Tibial nerve (tissue), 4 donors: ENCODE measurements at regions not wholly inside any gene's neighbourhood (a gene's known extent, or its start where the extent isn't known, plus 50 kb on each side); places are given as distances from the start of the nearest gene placed in this dataset.

Experiments used
- DNase-seq, 2 donors: peaks; one replicate each; pipeline ENCODE4 v3.0.0-alpha.2; 2019; ENCODE audit warnings: low spot score in 2 of 2
- H3K27ac ChIP-seq, 4 donors: fragments of 200-600 bp; sonication (generic) in 3 of 4; one replicate each; pipeline ENCODE4 v1.5.1; 2017 to 2019; ENCODE audit warnings: mild to moderate bottlenecking in 1 of 4
- H3K27me3 ChIP-seq, 2 donors: fragments of 200-600 bp; sonication (generic) in 1 of 2; one replicate each; pipeline versions ENCODE4 v1.5.1 to v1.6.0; 2017 to 2019
- H3K36me3 ChIP-seq, 3 donors: fragments of 200-600 bp; sonication (generic); one replicate each; pipeline ENCODE4 v1.5.1; 2018 to 2019
- H3K4me1 ChIP-seq, 4 donors: fragments of 200-600 bp; sonication (generic) in 3 of 4; one replicate each; pipeline ENCODE4 v1.5.1; 2017 to 2019
- H3K4me3 ChIP-seq, 4 donors: fragments of 200-600 bp; sonication (generic) in 3 of 4; one replicate each; pipeline ENCODE4 v1.5.1; 2017 to 2019; ENCODE audit warnings: mild to moderate bottlenecking in 1 of 4, moderate library complexity in 1 of 4
- H3K9me3 ChIP-seq, 4 donors: fragments of 200-600 bp; sonication (generic) in 3 of 4; one replicate each; pipeline ENCODE4 v1.5.1; 2017 to 2019
- EP300 ChIP-seq, 2 donors: sonication (generic); formaldehyde crosslinking; IDR thresholded peaks; one replicate each; pipeline ENCODE4 v1.6.1; 2017; ENCODE audit warnings: antibody characterized with exemption in 2 of 2, mild to moderate bottlenecking in 1 of 2
- POLR2A ChIP-seq, 2 donors: fragments of 450-650 bp; IDR thresholded peaks; one replicate each; pipeline ENCODE4 v1.6.1; 2017; ENCODE audit warnings: antibody characterized with exemption in 2 of 2, mild to moderate bottlenecking in 2 of 2, moderate library complexity in 2 of 2
- WGBS, 2 donors: methylation state at CpG; one replicate each; pipeline ENCODE4 v1.1.5; 2018; 5-methylcytosine and 5-hydroxymethylcytosine counted together
- TF ChIP-seq, protein P1 (sequence below), 5 experiments: fragments of 200-600 bp in 3 of 5; fragments of 450-650 bp in 2 of 5; sonication (generic) in 3 of 5; IDR thresholded peaks; one replicate each; pipeline ENCODE4 v1.5.1; 2016 to 2019; ENCODE audit warnings: antibody characterized with exemption in 5 of 5, mild to moderate bottlenecking in 3 of 5, moderate library complexity in 2 of 5

- WGBS, 2 donors = 28 to 57% methylated on average over 3 of the region's 3 CpGs
- TF ChIP-seq EP300 (IDR thresholded peaks at IDR 0.05) (no peak), POLR2A (IDR thresholded peaks at IDR 0.05) (no peak)
- TF ChIP-seq, protein P1, sequence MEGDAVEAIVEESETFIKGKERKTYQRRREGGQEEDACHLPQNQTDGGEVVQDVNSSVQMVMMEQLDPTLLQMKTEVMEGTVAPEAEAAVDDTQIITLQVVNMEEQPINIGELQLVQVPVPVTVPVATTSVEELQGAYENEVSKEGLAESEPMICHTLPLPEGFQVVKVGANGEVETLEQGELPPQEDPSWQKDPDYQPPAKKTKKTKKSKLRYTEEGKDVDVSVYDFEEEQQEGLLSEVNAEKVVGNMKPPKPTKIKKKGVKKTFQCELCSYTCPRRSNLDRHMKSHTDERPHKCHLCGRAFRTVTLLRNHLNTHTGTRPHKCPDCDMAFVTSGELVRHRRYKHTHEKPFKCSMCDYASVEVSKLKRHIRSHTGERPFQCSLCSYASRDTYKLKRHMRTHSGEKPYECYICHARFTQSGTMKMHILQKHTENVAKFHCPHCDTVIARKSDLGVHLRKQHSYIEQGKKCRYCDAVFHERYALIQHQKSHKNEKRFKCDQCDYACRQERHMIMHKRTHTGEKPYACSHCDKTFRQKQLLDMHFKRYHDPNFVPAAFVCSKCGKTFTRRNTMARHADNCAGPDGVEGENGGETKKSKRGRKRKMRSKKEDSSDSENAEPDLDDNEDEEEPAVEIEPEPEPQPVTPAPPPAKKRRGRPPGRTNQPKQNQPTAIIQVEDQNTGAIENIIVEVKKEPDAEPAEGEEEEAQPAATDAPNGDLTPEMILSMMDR (IDR thresholded peaks at IDR 0.05) = no peak
- Histone ChIP-seq H3K27ac (no peak overlapping the region), H3K4me3 (no peak overlapping the region), H3K27me3 (no peaks in the 10 kb centered on the region), H3K9me3 (no peaks in the 10 kb centered on the region), H3K36me3 (no peaks in the 10 kb centered on the region), H3K4me1 (no peaks in the 10 kb centered on the region)
- no peak for DNase-seq
Measured at GRCh38 chr12:77189901-77190416, 124.6 kb upstream of the E2F7 start.

GRCh38 chr12:77189458-77189857, 124.1 kb upstream of the E2F7 start:
- Histone ChIP-seq H3K36me3 (no peaks in the 10 kb centered on the region), H3K27ac (no peak overlapping the region), H3K4me3 (no peak overlapping the region), H3K27me3 (no peaks in the 10 kb centered on the region), H3K9me3 (no peaks in the 10 kb centered on the region), H3K4me1 (no peaks in the 10 kb centered on the region)
- no peak for DNase-seq
- WGBS, 2 donors = 31 to 54% methylated on average over 5 of the region's 5 CpGs
- TF ChIP-seq POLR2A (IDR thresholded peaks at IDR 0.05) (no peak), EP300 (IDR thresholded peaks at IDR 0.05) (no peak)
- TF ChIP-seq, protein P1 (IDR thresholded peaks at IDR 0.05) = no peak

GRCh38 chr12:77179515-77179914, 114.1 kb upstream of the E2F7 start:
- H3K9me3 ChIP-seq = no peaks in the 10 kb centered on the region
- no peaks in the 10 kb centered on the region for H3K4me1 ChIP-seq
- H3K4me3 ChIP-seq = no peak overlapping the region
- 100% methylated on average over 1 of the region's 1 CpG for WGBS, 2 donors
- no peak overlapping the region for H3K27ac ChIP-seq
- TF ChIP-seq POLR2A (IDR thresholded peaks at IDR 0.05) (no peak), EP300 (IDR thresholded peaks at IDR 0.05) (no peak)
- TF ChIP-seq, protein P1 (IDR thresholded peaks at IDR 0.05) = no peak
- no peak for DNase-seq
- H3K36me3 ChIP-seq = no peaks in the 10 kb centered on the region
- H3K27me3 ChIP-seq = no peaks in the 10 kb centered on the region

- H3K27me3 ChIP-seq = no peaks in the 10 kb centered on the region
- 91 to 100% methylated on average over 2 of the region's 2 CpGs for WGBS, 2 donors
- H3K9me3 ChIP-seq = no peaks in the 10 kb centered on the region
- no peak overlapping the region for H3K4me3 ChIP-seq
- no peak overlapping the region for H3K27ac ChIP-seq
- H3K36me3 ChIP-seq = no peaks in the 10 kb centered on the region
- no peaks in the 10 kb centered on the region for H3K4me1 ChIP-seq
- TF ChIP-seq POLR2A (IDR thresholded peaks at IDR 0.05) (no peak), EP300 (IDR thresholded peaks at IDR 0.05) (no peak)
- TF ChIP-seq, protein P1 (IDR thresholded peaks at IDR 0.05) = no peak
- no peak for DNase-seq
Measured at GRCh38 chr12:77167801-77168200, 102.4 kb upstream of the E2F7 start.

- H3K9me3 ChIP-seq = no peaks in the 10 kb centered on the region
- no peaks in the 10 kb centered on the region for H3K36me3 ChIP-seq
- H3K27ac ChIP-seq = no peak overlapping the region
- no peak for TF ChIP-seq POLR2A (IDR thresholded peaks at IDR 0.05)
- no peak for TF ChIP-seq EP300 (IDR thresholded peaks at IDR 0.05)
- no peaks in the 10 kb centered on the region for H3K27me3 ChIP-seq
- H3K4me1 ChIP-seq = no peaks in the 10 kb centered on the region
- H3K4me3 ChIP-seq = no peak overlapping the region
- 77 to 79% methylated on average over 2 of the region's 2 CpGs for WGBS, 2 donors
- no peak for DNase-seq
Measured at GRCh38 chr12:77166696-77167095, 101.3 kb upstream of the E2F7 start.
